Panc1 (cell line): ENCODE measurements at regions not wholly inside any gene's neighbourhood (a gene's known extent, or its start where the extent isn't known, plus 50 kb on each side); places are given as distances from the start of the nearest gene placed in this dataset.
A peak's percentile ranks its signal among the peaks of the same experiment; 100 is the strongest.

Experiments used
- ATAC-seq: fragments of 200-7000 bp; cut with Tn5 transposase; 2 replicates; pipeline ENCODE4 v1.9.1; 2020; ENCODE audit warnings: mild to moderate bottlenecking, moderate library complexity
- BruUV-seq: library from RNA; stranded (reverse); fragments of 400-500 nt; replicated peaks from 2 replicates; lab custom pipeline; 2021; lab: Mats Ljungman, UMichigan
- CTCF ChIA-PET: fragments of 300-600 bp; sonication (Branson Sonifier 250); formaldehyde crosslinking; loops from one replicate; lab custom pipeline; 2022; ENCODE audit warnings: antibody characterized with exemption; lab: Charles Lee
- POLR2A ChIA-PET: fragments of 300-600 bp; sonication (Branson Sonifier 250); formaldehyde crosslinking; loops from one replicate; lab custom pipeline; 2022; ENCODE audit warnings: antibody characterized with exemption; lab: Charles Lee
- DNase-seq: peaks from one replicate; pipeline ENCODE4 v3.0.0-alpha.2; 2010; ENCODE audit warnings: low read depth, low spot score
- H3K27ac ChIP-seq: 2 replicates; pipeline ENCODE4 v1.5.1; 2011; ENCODE audit warnings: mild to moderate bottlenecking, low read length, inconsistent platforms
- H3K27me3 ChIP-seq: fragments of 200-500 bp; sonication (Bioruptor generic); 2 replicates; pipeline ENCODE4 v1.6.0; 2014; ENCODE audit warnings: low read length, inconsistent platforms; ENCODE audit not compliant: control insufficient read depth, insufficient read depth
- H3K36me3 ChIP-seq: fragments of 200-500 bp; sonication (Bioruptor generic); 2 replicates; pipeline ENCODE4 v1.5.1; 2014; ENCODE audit warnings: inconsistent platforms, mild to moderate bottlenecking, low read length, moderate library complexity; ENCODE audit not compliant: control insufficient read depth, insufficient read depth
- H3K4me1 ChIP-seq: 2 replicates; pipeline ENCODE4 v1.5.1; 2011; ENCODE audit warnings: inconsistent platforms, mild to moderate bottlenecking, low read length, moderate library complexity; ENCODE audit not compliant: control insufficient read depth, insufficient read depth
- H3K4me3 ChIP-seq, 2 experiments: 2 replicates each; pipeline ENCODE4 v1.5.1; 2011 to 2012; ENCODE audit warnings: low read depth in 2 of 2, low read length in 2 of 2, mild to moderate bottlenecking in 2 of 2, inconsistent platforms in 1 of 2, moderate library complexity in 1 of 2
- H3K9me3 ChIP-seq: fragments of 200-500 bp; sonication (Bioruptor generic); 2 replicates; pipeline ENCODE4 v1.5.1; 2014; ENCODE audit warnings: low read depth, mild to moderate bottlenecking, inconsistent platforms, low read length, moderate library complexity; ENCODE audit not compliant: control insufficient read depth, insufficient read depth
- POLR2AphosphoS5 ChIP-seq: IDR thresholded peaks from 2 replicates; pipeline ENCODE4 v1.6.1; 2012; ENCODE audit warnings: mild to moderate bottlenecking, low read depth, low read length, moderate library complexity
- SIN3A ChIP-seq: IDR thresholded peaks from 2 replicates; pipeline ENCODE4 v1.6.1; 2012; ENCODE audit warnings: low read depth, mild to moderate bottlenecking, low read length, moderate library complexity, borderline replicate concordance; ENCODE audit not compliant: insufficient read depth
- TCF7L2 ChIP-seq: IDR thresholded peaks from 2 replicates; pipeline ENCODE4 v1.6.1; 2011; ENCODE audit warnings: mild to moderate bottlenecking, low read depth, low read length, inconsistent platforms
- in situ Hi-C: cut with HindIII; loops from 2 replicates; pipeline ENCODE4 v1.10.0; 2016; ENCODE audit warnings: low sequenced_read_pairs, low pct_unique_long_range_greater_than_20kb
- intact Hi-C: fragments of 100-400 bp; cut with micrococcal nuclease; formaldehyde crosslinking; loops from one replicate; pipeline ENCODE4 v1.10.0; 2022; ENCODE audit not compliant: unreplicated experiment
- TF ChIP-seq, protein P1 (sequence below), 2 experiments: IDR thresholded peaks; 2 replicates each; pipeline ENCODE4 v1.6.1; 2011 to 2012; ENCODE audit warnings: low read depth in 2 of 2, control low read depth in 1 of 2, low read length in 1 of 2, mild to moderate bottlenecking in 1 of 2, moderate library complexity in 1 of 2; ENCODE audit not compliant: insufficient read depth in 1 of 2
- TF ChIP-seq, protein P2 (sequence below): fragments of 450-650 bp; IDR thresholded peaks from 2 replicates; pipeline ENCODE4 v1.5.1; 2017; ENCODE audit warnings: mild to moderate bottlenecking

DNA sequence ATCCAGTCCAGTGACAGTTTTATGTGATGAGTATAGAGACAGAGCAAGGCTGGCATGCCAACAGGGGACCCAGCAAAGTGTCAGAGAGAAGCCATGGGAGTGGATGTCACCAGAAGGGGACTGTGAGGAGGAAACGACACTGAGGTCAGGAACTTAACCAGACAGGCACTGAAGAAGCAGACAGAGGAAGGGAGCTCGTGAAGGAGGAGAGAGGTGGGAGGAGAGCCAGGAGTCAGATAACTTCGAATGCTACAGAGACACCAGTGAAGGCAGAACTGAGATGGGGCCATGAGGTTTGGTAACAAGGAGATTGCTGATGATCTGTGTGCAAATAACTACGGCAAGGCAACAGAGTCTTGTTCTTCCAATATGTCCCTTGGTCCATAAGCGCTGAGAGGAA is 211.1 kb upstream of the FOXA2 start:
- intact Hi-C loops (no loop called here), in situ Hi-C loops (no loop called here)
- BruUV-seq = no TSS peak
- Histone ChIP-seq H3K4me3 (no peak overlapping the region), H3K9me3 (no peaks in the 10 kb centered on the region), H3K36me3 (no peaks in the 10 kb centered on the region), H3K27me3 (no peaks in the 10 kb centered on the region), H3K4me1 (no peaks in the 10 kb centered on the region), H3K27ac (no peak overlapping the region)
- no peak for TF ChIP-seq TCF7L2
- no peak for TF ChIP-seq SIN3A
- TF ChIP-seq, protein P1, sequence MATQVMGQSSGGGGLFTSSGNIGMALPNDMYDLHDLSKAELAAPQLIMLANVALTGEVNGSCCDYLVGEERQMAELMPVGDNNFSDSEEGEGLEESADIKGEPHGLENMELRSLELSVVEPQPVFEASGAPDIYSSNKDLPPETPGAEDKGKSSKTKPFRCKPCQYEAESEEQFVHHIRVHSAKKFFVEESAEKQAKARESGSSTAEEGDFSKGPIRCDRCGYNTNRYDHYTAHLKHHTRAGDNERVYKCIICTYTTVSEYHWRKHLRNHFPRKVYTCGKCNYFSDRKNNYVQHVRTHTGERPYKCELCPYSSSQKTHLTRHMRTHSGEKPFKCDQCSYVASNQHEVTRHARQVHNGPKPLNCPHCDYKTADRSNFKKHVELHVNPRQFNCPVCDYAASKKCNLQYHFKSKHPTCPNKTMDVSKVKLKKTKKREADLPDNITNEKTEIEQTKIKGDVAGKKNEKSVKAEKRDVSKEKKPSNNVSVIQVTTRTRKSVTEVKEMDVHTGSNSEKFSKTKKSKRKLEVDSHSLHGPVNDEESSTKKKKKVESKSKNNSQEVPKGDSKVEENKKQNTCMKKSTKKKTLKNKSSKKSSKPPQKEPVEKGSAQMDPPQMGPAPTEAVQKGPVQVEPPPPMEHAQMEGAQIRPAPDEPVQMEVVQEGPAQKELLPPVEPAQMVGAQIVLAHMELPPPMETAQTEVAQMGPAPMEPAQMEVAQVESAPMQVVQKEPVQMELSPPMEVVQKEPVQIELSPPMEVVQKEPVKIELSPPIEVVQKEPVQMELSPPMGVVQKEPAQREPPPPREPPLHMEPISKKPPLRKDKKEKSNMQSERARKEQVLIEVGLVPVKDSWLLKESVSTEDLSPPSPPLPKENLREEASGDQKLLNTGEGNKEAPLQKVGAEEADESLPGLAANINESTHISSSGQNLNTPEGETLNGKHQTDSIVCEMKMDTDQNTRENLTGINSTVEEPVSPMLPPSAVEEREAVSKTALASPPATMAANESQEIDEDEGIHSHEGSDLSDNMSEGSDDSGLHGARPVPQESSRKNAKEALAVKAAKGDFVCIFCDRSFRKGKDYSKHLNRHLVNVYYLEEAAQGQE (IDR thresholded peaks at IDR 0.05; ENCODE audit: insufficient read depth in 1 of 2, low read depth in 2 of 2, low read length in 1 of 2) = no peak
- TF ChIP-seq POLR2AphosphoS5 = no peak
- TF ChIP-seq, protein P2, sequence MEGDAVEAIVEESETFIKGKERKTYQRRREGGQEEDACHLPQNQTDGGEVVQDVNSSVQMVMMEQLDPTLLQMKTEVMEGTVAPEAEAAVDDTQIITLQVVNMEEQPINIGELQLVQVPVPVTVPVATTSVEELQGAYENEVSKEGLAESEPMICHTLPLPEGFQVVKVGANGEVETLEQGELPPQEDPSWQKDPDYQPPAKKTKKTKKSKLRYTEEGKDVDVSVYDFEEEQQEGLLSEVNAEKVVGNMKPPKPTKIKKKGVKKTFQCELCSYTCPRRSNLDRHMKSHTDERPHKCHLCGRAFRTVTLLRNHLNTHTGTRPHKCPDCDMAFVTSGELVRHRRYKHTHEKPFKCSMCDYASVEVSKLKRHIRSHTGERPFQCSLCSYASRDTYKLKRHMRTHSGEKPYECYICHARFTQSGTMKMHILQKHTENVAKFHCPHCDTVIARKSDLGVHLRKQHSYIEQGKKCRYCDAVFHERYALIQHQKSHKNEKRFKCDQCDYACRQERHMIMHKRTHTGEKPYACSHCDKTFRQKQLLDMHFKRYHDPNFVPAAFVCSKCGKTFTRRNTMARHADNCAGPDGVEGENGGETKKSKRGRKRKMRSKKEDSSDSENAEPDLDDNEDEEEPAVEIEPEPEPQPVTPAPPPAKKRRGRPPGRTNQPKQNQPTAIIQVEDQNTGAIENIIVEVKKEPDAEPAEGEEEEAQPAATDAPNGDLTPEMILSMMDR = no peak
- DNase-seq (no peak), ATAC-seq (no peak)
- CTCF ChIA-PET = no interaction called here
- POLR2A ChIA-PET = no interaction called here

DNA sequence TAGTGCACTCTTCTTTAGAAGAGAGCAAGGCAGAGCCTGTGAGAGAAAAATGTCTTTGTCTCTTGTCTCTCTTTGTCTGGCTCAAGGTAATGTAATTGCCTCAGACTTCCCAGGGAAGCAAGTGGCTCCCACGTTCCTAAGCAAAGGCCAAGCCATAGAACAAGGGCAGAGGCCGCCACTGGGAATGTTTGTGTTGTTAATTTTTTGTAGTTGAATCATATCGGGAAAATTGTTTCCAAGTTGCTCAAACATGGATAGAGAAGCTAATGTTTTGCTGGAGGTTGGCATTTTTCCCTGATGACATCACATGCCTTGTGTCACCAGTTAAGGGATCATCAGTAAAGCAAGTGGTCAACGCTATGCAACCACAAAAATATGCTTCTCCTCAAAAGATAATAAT is 211.5 kb upstream of the FOXA2 start:
- no peaks in the 10 kb centered on the region for H3K4me1 ChIP-seq
- no peaks in the 10 kb centered on the region for H3K9me3 ChIP-seq
- H3K27ac ChIP-seq = no peak overlapping the region
- DNase-seq (peak; percentile 12), ATAC-seq (no peak)
- ChIA-PET POLR2A (no interaction called here), CTCF (no interaction called here)
- no peaks in the 10 kb centered on the region for H3K27me3 ChIP-seq
- in situ Hi-C loops = no loop called here
- intact Hi-C loops = no loop called here
- no peak for TF ChIP-seq SIN3A
- TF ChIP-seq, protein P2 = no peak
- TF ChIP-seq, protein P1 (IDR thresholded peaks at IDR 0.05; ENCODE audit: insufficient read depth in 1 of 2, low read depth in 2 of 2, low read length in 1 of 2) = no peak
- TF ChIP-seq POLR2AphosphoS5 = no peak
- no peak for TF ChIP-seq TCF7L2
- no peak overlapping the region for H3K4me3 ChIP-seq
- no peaks in the 10 kb centered on the region for H3K36me3 ChIP-seq
- BruUV-seq = no TSS peak
